ENCODE measurements at regions not wholly inside any gene's neighbourhood (a gene's known extent, or its start where the extent isn't known, plus 50 kb on each side); places are given as distances from the start of the nearest gene placed in this dataset.

GRCh38 chr13:107545946-107546502, 669.3 kb downstream of the LIG4 start:
- no peak for DNase-seq

- DNase-seq, result no peak
These were observed 680.8 kb downstream of the LIG4 start for GRCh38 chr13:107534548-107534947.

- no peak for DNase-seq
These were observed 683.5 kb downstream of the LIG4 start for GRCh38 chr13:107531816-107532215.

GRCh38 chr13:107531180-107531579, 684.2 kb downstream of the LIG4 start:
- DNase-seq, result no peak

GRCh38 chr13:107529035-107529434, 686.3 kb downstream of the LIG4 start:
- DNase-seq, result no peak

GRCh38 chr13:107518780-107519179, 696.6 kb downstream of the LIG4 start:
- no peak for DNase-seq

- no peak for DNase-seq
These were observed 697.0 kb downstream of the LIG4 start for GRCh38 chr13:107518292-107518691.

- no peak for DNase-seq
These were observed 698.8 kb downstream of the LIG4 start for GRCh38 chr13:107516517-107516916.

GRCh38 chr13:107512551-107512950, 702.8 kb downstream of the LIG4 start:
- DNase-seq, result no peak

- DNase-seq, result no peak
These were observed 717.7 kb downstream of the LIG4 start for GRCh38 chr13:107497661-107498060.

GRCh38 chr13:107493266-107493665, 722.1 kb downstream of the LIG4 start:
- no peak for DNase-seq

GRCh38 chr13:107482688-107483087, 732.6 kb downstream of the LIG4 start:
- DNase-seq, result no peak

GRCh38 chr13:107480130-107480529, 735.2 kb downstream of the LIG4 start:
- no peak for DNase-seq

GRCh38 chr13:107477772-107478379, 737.5 kb downstream of the LIG4 start:
- DNase-seq, result no peak

- DNase-seq, result no peak
These were observed 739.4 kb downstream of the LIG4 start for GRCh38 chr13:107475753-107476453.

GRCh38 chr13:107473253-107473652, 742.1 kb downstream of the LIG4 start:
- no peak for DNase-seq

GRCh38 chr13:107466326-107467099, 748.8 kb downstream of the LIG4 start:
- no peak for DNase-seq

GRCh38 chr13:107462501-107462900, 752.8 kb downstream of the LIG4 start:
- DNase-seq, result no peak

- no peak for DNase-seq
These were observed 753.6 kb downstream of the LIG4 start for GRCh38 chr13:107461751-107462150.

GRCh38 chr13:107459430-107459829, 755.9 kb downstream of the LIG4 start:
- DNase-seq, result no peak

GRCh38 chr13:107458269-107458668, 757.1 kb downstream of the LIG4 start:
- DNase-seq, result no peak

- no peak for DNase-seq
These were observed 757.6 kb downstream of the LIG4 start for GRCh38 chr13:107457686-107458085.

GRCh38 chr13:107456431-107456830, 758.9 kb downstream of the LIG4 start:
- DNase-seq, result no peak

GRCh38 chr13:107452833-107453232, 762.5 kb downstream of the LIG4 start:
- DNase-seq, result no peak
